Tibial nerve (tissue), 3 donors: ENCODE measurements at regions not wholly inside any gene's neighbourhood (a gene's known extent, or its start where the extent isn't known, plus 50 kb on each side); places are given as distances from the start of the nearest gene placed in this dataset.

Source experiments
- POLR2A ChIP-seq, 2 donors: fragments of 450-650 bp; IDR thresholded peaks; one replicate each; pipeline ENCODE4 v1.6.1; 2017; ENCODE audit warnings: antibody characterized with exemption in 2 of 2, mild to moderate bottlenecking in 2 of 2, moderate library complexity in 2 of 2
- TF ChIP-seq, protein P1 (sequence below), 5 experiments: fragments of 200-600 bp in 3 of 5; fragments of 450-650 bp in 2 of 5; sonication (generic) in 3 of 5; IDR thresholded peaks; one replicate each; pipeline ENCODE4 v1.5.1; 2016 to 2019; ENCODE audit warnings: antibody characterized with exemption in 5 of 5, mild to moderate bottlenecking in 3 of 5, moderate library complexity in 2 of 5

DNA sequence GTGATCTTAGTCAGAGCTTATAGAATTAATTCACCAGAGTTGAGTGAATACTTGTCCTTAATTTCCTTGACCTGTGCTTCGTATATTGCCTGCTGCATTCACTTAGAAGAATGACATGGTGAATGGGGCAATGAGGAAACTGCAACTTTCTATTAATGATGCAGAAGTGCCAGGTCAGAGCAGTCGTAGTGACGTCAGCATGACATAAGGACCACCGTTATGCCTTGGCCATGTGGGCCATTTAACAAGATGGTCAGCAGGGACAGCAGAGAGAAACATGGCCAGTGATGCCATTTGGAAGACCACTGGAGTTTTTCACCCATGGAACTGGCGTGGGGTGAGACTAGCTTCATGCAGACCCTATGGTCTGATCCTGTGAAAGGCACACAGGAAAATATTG is 1469.4 kb upstream of the TMEM132C start:
- TF ChIP-seq, protein P1, sequence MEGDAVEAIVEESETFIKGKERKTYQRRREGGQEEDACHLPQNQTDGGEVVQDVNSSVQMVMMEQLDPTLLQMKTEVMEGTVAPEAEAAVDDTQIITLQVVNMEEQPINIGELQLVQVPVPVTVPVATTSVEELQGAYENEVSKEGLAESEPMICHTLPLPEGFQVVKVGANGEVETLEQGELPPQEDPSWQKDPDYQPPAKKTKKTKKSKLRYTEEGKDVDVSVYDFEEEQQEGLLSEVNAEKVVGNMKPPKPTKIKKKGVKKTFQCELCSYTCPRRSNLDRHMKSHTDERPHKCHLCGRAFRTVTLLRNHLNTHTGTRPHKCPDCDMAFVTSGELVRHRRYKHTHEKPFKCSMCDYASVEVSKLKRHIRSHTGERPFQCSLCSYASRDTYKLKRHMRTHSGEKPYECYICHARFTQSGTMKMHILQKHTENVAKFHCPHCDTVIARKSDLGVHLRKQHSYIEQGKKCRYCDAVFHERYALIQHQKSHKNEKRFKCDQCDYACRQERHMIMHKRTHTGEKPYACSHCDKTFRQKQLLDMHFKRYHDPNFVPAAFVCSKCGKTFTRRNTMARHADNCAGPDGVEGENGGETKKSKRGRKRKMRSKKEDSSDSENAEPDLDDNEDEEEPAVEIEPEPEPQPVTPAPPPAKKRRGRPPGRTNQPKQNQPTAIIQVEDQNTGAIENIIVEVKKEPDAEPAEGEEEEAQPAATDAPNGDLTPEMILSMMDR (IDR thresholded peaks at IDR 0.05): no peak
- TF ChIP-seq POLR2A (IDR thresholded peaks at IDR 0.05): no peak
